Activated T-cell treated with anti-CD3 and anti-CD28 coated beads, Interleukin-2, amount 50 U/mL, for 4 hours (primary cell): ENCODE measurements at regions not wholly inside any gene's neighbourhood (a gene's known extent, or its start where the extent isn't known, plus 50 kb on each side); places are given as distances from the start of the nearest gene placed in this dataset.

Experiments
- ATAC-seq, 2 donors: fragments of 200-7000 bp; cut with Tn5 transposase; one replicate each; pipeline ENCODE4 v1.10.0; 2021
- DNase-seq: peaks from one replicate; pipeline ENCODE4 v3.0.0-alpha.2; 2020
- H3K27me3 Mint-ChIP-seq: one replicate; pipeline ENCODE4 v1.8.0; 2021; ENCODE audit warnings: low read depth, mixed read lengths
- H3K36me3 Mint-ChIP-seq: one replicate; pipeline ENCODE4 v1.8.0; 2022; ENCODE audit warnings: mixed read lengths; ENCODE audit not compliant: insufficient read depth
- H3K4me1 Mint-ChIP-seq: one replicate; pipeline ENCODE4 v1.8.0; 2021; ENCODE audit warnings: low read depth, mixed read lengths
- H3K4me3 Mint-ChIP-seq: one replicate; pipeline ENCODE4 v1.8.0; 2021; ENCODE audit warnings: mild to moderate bottlenecking, moderate library complexity, mixed read lengths
- H3K9me3 Mint-ChIP-seq: one replicate; pipeline ENCODE4 v1.8.0; 2021; ENCODE audit warnings: mixed read lengths

DNA sequence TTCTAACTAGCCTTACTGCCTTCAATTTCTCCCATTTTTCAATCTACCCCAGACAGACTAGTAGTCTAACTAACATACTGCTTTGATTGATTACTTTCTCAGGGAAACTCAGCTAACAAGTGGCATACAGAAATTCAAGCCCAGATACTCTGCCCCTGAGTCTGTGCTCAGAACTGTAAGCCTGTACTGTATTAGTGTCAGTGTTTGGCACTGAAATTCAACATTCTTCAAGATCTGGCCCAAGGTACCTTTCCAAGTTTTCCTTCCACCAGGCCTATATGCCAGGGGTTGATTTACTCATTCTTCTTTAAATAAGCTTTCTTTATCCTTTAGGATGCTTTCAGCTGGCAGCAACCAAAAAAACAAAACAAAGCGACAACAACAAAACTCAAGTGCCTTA lies 433.2 kb upstream of the MARCKS start:
- ATAC-seq = no peak
- Mint-ChIP-seq H3K27me3 (peaks cover 2% of the 10 kb centered on the region), H3K36me3 (no peaks in the 10 kb centered on the region), H3K9me3 (no peaks in the 10 kb centered on the region), H3K4me1 (no peaks in the 10 kb centered on the region), H3K4me3 (no peak overlapping the region)
- no peak for DNase-seq

DNA sequence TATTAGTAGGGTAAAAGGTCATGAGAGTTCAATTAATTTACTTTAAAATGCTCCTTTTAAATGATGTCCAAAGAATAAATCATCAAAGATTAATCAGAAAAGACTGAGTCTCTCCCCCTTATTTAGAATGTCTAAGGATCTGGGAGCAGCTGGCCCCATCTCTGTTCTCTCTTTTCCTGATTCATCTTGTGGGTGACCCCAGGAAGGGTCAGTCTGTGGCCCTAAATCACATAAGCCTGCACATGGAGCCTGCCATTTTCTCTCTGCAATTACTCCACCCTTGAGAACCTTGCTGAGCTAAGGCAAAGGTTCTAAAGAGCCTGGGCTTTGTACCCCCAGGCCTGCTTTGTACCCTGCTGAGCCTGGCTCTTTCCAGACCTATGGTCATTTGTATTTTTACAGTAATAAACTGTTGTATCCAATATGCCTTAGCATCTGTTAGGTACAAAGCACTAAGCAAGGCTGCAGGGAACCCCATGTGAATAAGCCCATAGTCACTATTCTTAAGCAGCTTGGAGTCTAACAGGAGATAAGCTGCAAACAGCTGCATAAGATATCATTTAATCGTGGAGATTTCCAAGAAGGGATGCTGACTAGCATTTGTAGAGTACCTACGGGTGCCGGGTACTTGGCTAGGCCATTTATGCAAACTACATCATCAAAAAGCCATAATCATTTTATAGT lies 431.0 kb upstream of the MARCKS start:
- DNase-seq (no peak), ATAC-seq (no peak)
- no peaks in the 10 kb centered on the region for H3K36me3 Mint-ChIP-seq
- no peaks in the 10 kb centered on the region for H3K9me3 Mint-ChIP-seq
- H3K27me3 Mint-ChIP-seq = peaks cover 2% of the 10 kb centered on the region
- H3K4me1 Mint-ChIP-seq = no peaks in the 10 kb centered on the region
- H3K4me3 Mint-ChIP-seq = no peak overlapping the region

DNA sequence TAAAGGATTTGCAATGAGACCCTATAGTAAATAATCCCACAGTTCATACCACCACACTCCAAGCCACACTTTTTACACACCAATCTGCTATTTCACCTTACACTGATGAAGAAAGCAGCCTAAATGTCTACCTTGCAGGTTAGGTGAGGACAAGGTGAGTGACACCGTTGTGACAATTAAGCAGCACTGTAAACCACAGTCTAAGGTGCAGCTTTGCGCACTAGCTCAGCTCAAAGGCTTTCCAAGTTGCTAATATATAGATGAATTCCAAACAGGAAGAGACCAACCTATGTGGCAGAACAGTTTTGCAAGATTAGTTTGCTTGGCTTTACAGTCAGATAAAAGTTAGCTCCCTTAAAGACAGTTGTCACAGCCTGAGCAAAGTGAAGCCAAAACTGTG lies 429.5 kb upstream of the MARCKS start:
- H3K9me3 Mint-ChIP-seq = no peaks in the 10 kb centered on the region
- no peak overlapping the region for H3K4me3 Mint-ChIP-seq
- H3K36me3 Mint-ChIP-seq = no peaks in the 10 kb centered on the region
- peaks cover 2% of the 10 kb centered on the region for H3K27me3 Mint-ChIP-seq
- no peak for DNase-seq
- ATAC-seq = no peak
- no peaks in the 10 kb centered on the region for H3K4me1 Mint-ChIP-seq

DNA sequence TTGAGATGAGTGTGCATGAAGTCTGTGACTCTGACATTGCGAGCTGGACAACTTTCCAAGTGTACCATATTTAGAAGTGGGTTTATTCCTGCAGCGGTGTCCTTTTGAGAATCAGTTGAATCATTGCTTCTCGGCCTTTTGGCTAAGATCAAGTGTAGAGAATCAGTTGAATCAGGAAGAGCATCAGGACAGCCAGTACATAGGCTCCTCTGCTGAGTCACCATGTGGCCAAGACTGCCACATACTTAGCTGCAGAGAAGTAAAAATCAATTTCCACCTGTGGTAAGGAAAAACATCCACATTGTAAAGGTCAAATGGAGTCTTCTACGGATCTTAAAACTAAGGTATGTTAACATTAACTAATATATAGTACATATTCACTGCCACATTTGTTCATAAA lies 428.4 kb upstream of the MARCKS start:
- no peak for DNase-seq
- H3K4me1 Mint-ChIP-seq = no peaks in the 10 kb centered on the region
- H3K36me3 Mint-ChIP-seq = no peaks in the 10 kb centered on the region
- H3K4me3 Mint-ChIP-seq = no peak overlapping the region
- peaks cover 2% of the 10 kb centered on the region for H3K27me3 Mint-ChIP-seq
- no peaks in the 10 kb centered on the region for H3K9me3 Mint-ChIP-seq
- ATAC-seq = no peak

DNA sequence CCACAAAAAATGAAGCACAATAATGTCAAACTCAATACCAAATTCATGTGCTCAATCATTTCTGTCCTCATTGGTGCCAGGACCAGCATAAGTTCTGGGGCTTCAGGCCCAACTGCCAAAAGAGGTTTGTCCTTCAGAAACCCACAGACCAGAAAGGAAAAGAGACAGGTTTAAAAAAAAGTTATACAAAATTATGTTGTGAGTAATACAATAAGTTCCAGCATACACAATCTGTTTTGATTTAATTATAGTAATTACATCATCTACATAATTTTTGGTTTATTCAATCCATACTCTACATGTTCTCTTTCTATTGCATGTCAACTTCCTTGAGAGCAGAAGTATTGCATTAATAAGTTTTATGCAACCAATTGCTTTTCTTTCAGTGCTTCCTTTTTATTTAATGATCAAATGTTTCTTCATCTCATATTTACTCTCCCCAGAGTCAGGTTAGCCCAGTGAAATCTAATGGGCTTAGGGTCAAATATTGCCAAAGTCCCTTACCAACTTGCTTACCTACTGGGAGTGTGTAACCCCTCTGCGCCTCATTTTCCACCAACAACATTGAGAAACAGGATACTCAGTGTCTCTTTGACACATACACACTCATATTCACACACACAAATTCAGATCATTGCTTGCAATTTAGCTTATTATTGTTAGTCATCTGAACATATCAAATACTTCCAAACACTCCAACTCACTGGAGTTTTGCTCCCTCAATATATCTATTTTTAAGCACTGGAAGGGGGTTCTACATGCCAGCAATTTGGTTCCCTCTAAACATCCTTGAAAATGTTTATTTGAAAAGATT lies 424.4 kb upstream of the MARCKS start:
- Mint-ChIP-seq H3K4me1 (no peaks in the 10 kb centered on the region), H3K4me3 (no peak overlapping the region), H3K9me3 (no peaks in the 10 kb centered on the region), H3K36me3 (no peaks in the 10 kb centered on the region), H3K27me3 (peaks cover 1% of the 10 kb centered on the region)
- ATAC-seq = no peak
- DNase-seq = no peak

DNA sequence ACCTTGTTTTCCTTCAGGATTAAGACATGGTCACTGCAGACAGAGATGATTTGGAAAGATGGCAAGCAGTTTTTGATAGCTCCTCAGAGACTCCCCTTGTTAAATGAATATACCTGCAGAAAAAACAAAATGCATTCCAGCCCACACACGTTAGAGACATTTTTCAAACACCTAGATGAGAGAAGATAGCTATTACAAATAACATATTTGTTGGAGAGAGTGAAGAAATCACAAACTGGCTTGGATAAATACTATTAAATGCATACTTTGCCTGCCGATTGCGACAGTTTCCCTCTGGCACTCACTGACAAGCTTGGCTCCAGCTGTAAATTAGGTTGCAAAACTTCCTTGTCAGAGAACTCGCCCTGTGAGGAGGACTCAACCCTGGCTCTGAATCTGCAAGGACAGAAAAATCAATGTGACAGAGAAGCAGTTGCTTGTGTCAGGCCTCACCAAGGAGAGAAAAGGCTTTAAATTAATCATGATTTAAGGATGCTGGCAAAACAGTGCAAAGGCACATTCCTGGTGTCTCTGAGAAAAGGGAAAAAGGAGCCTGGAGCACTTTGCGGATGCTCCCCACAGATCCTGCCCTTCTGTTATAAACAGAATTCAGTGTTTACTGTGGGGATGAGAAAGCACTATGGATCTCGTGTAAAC lies 423.7 kb upstream of the MARCKS start:
- H3K4me3 Mint-ChIP-seq = no peak overlapping the region
- H3K9me3 Mint-ChIP-seq = no peaks in the 10 kb centered on the region
- no peaks in the 10 kb centered on the region for H3K27me3 Mint-ChIP-seq
- ATAC-seq = no peak
- DNase-seq = no peak
- no peaks in the 10 kb centered on the region for H3K36me3 Mint-ChIP-seq
- no peaks in the 10 kb centered on the region for H3K4me1 Mint-ChIP-seq

DNA sequence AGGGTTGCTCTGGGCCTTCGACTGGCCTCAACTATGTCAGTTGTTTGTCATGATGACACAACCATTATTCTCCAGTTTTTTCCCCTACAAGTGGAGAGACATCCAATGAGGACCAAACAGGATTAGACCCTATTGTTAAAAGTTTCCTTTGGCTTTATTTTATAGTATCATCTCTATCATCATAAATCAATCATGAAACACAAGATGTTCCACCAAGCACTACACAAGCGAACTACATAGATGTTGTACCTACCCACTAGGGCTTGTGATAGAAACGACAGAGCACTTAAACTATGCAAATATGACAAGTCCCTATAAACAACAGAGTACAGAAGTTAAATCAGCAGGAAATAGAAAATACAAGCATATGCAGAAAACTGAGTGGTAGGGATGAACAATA lies 422.5 kb upstream of the MARCKS start:
- Mint-ChIP-seq H3K36me3 (no peaks in the 10 kb centered on the region), H3K4me3 (no peak overlapping the region), H3K9me3 (no peaks in the 10 kb centered on the region), H3K4me1 (no peaks in the 10 kb centered on the region), H3K27me3 (no peaks in the 10 kb centered on the region)
- DNase-seq (no peak), ATAC-seq (no peak)

DNA sequence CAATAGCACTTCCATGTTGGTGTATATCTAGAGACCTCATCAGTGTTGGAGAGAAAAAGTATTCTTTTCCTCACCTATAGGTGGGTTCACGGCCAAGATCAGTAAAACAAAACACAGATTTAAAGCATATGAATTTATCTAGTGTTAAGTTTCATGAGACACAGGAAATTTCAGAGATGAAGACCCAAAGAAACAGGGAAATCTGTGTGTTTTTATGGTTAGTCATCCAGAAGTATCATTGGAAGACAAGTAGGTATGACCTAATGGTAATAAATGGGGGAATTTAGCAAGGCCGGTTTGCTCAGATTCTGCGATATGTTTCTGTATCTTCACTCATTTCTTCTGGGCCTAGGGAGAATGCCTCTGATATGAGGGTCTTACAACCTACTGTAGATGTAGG lies 419.6 kb upstream of the MARCKS start:
- Mint-ChIP-seq H3K27me3 (peaks cover 3% of the 10 kb centered on the region), H3K4me1 (no peaks in the 10 kb centered on the region), H3K4me3 (no peak overlapping the region), H3K9me3 (no peaks in the 10 kb centered on the region), H3K36me3 (no peaks in the 10 kb centered on the region)
- DNase-seq (no peak), ATAC-seq (no peak)

DNA sequence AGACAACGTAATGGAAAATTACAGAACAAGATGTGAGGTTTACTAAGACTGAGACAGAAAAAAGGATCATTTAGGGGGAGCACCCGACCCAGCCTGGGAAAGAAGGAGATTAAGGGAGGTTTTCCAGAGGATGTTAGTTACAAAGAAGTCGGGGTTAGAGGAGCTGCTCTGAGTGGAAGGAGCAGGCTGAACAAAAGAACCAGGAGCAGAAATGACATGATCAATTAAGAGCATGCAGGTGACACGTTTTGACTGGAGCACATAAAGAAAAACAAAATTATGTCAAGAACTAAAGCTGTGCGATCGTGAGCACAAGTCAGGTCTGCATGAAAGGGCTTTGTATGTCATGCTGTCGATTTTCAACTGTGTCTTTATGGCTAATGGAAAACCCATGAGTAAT lies 417.3 kb upstream of the MARCKS start:
- no peak overlapping the region for H3K4me3 Mint-ChIP-seq

DNA sequence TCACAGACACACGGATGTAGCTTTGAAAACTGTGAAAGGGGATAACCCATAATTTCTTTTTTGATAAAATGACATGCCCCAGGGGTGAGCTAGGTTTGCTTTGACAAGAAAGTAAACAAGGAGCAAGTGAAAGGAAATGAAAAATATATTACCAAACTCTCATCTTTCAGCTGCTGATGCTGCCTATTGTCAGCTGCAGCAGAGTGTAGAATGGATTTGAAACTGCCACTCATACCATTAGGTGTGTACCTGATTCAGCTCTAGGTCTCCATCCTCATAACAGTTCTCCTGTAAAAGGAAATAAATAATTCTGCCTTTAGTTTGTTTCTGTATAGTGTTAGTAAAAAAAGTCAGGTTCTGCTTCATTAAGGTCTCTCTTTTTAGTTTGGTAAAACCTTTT lies 415.1 kb upstream of the MARCKS start:
- Mint-ChIP-seq H3K4me3 (no peak overlapping the region), H3K27me3 (peaks cover 3% of the 10 kb centered on the region), H3K36me3 (no peaks in the 10 kb centered on the region), H3K4me1 (no peaks in the 10 kb centered on the region), H3K9me3 (no peaks in the 10 kb centered on the region)
- DNase-seq = no peak
- ATAC-seq = no peak

More for the DNA sequence above, 417.3 kb upstream of the MARCKS start:
- Mint-ChIP-seq H3K4me1 (no peaks in the 10 kb centered on the region), H3K36me3 (no peaks in the 10 kb centered on the region), H3K9me3 (no peaks in the 10 kb centered on the region), H3K27me3 (peaks cover 3% of the 10 kb centered on the region)
- DNase-seq = no peak
- no peak for ATAC-seq

DNA sequence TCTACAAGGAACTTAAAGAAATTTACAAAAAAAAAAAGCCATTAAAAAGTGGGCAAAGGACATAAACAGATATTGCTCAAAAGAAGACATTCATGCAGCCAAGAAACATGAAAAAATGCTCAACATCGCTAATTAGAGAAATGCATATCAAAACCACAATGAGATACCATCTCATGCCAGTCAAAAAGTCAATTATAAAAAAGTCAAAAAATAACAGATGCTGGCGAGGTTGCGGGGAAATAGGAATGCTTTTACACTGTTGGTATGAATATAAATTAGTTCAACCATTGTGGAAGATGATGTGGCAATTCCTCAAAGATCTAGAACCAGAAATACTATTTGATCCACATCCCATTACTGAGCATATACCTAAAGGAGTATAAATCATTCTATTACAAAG lies 411.9 kb upstream of the MARCKS start:
- Mint-ChIP-seq H3K4me1 (no peaks in the 10 kb centered on the region), H3K36me3 (no peaks in the 10 kb centered on the region), H3K4me3 (no peak overlapping the region), H3K9me3 (no peaks in the 10 kb centered on the region), H3K27me3 (peaks cover 3% of the 10 kb centered on the region)
- ATAC-seq (no peak), DNase-seq (no peak)

DNA sequence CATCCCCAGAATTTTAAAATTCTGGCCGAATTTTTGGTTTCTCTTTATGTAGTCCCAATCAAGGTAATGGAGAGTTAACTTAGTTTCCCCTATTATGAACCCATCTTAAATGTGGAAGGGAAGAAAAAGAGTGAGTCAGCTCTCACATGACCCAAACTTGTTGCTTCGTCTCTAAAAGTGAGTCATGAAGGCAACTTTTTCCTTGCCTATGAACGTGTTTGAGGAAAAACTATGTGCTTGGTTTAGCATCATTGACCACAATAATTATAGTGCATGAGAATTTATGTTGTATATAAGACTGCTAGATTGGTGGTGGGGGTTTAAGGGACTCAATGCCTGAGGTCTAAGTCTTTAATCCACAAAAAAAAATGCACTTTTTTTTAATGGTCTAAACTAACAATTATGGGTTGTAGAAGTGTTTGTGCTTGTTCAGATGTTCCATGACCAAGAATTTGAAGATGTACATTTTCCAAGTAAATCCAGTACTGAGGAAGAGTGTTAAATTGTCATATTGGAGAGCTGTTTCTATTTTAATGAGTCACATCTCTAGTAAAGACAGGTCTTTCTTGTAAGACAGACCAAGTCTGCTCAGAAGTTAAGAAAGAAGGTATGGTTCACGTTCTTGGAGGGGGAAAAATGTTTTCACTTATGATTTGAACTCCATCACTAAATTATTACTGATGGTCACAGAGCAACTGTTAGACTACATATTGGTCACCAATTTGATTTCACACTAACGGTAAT lies 409.9 kb upstream of the MARCKS start:
- no peak overlapping the region for H3K4me3 Mint-ChIP-seq
- no peaks in the 10 kb centered on the region for H3K9me3 Mint-ChIP-seq
- H3K27me3 Mint-ChIP-seq = no peaks in the 10 kb centered on the region
- no peaks in the 10 kb centered on the region for H3K4me1 Mint-ChIP-seq
- H3K36me3 Mint-ChIP-seq = no peaks in the 10 kb centered on the region
- DNase-seq = no peak
- ATAC-seq = peak in 1 of 2 donors; percentile 7

DNA sequence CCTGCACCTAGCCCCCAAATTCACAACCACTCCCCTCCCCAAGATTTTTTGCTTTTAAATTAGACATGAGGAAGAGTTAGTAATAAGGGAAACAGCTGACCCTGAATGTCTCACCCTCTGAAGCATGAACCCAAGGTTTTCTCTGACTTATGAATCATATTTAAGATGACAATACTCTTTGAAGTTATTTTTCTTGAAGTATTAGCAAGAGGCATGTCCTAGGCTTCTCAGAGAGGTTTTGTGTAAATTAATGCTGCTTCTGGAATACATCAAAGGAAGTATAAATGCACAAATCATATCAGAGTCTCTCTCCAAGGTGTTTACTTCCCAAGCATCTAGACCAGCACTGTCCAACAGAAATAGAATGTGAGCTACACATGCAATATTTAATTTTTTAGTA lies 408.1 kb upstream of the MARCKS start:
- DNase-seq = no peak

DNA sequence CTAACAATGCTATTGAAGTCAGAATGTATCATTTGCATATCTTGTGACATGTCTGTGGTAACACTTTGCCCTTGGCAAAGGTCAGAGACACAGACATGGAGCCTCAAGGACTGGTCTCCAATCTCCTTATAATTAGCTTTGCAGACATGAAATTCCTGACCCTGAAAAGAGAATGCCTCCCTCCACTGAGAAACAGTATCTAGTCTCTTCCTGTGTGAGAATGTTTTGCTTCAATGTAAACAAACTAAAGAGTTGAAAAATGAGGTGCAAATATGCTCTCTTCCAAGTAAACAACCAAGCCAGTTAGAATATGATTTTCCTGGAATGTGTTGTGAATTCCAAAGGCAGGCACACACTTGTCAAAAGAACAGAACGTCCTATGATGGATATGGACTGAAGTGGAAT lies 407.1 kb upstream of the MARCKS start:
- ATAC-seq (no peak), DNase-seq (no peak)
- Mint-ChIP-seq H3K36me3 (no peaks in the 10 kb centered on the region), H3K4me3 (no peak overlapping the region), H3K27me3 (no peaks in the 10 kb centered on the region), H3K4me1 (no peaks in the 10 kb centered on the region), H3K9me3 (no peaks in the 10 kb centered on the region)

More for the DNA sequence above, 408.1 kb upstream of the MARCKS start:
- no peaks in the 10 kb centered on the region for H3K27me3 Mint-ChIP-seq
- H3K4me1 Mint-ChIP-seq = no peaks in the 10 kb centered on the region
- no peaks in the 10 kb centered on the region for H3K36me3 Mint-ChIP-seq
- no peaks in the 10 kb centered on the region for H3K9me3 Mint-ChIP-seq
- no peak overlapping the region for H3K4me3 Mint-ChIP-seq
- ATAC-seq = no peak
